Mesothelial cell of epicardium (in vitro differentiated cells): ENCODE measurements at regions not wholly inside any gene's neighbourhood (a gene's known extent, or its start where the extent isn't known, plus 50 kb on each side); places are given as distances from the start of the nearest gene placed in this dataset.

Experiments used
- DNase-seq, 2 experiments: peaks; one replicate each; pipeline ENCODE4 v3.0.0; 2021; ENCODE audit warnings: low spot score in 2 of 2; ENCODE audit not compliant: unreplicated experiment in 2 of 2
- H3K27ac Mint-ChIP-seq: 2 replicates; pipeline ENCODE4 v1.8.0; 2021; ENCODE audit warnings: mixed read lengths
- H3K27me3 Mint-ChIP-seq: 2 replicates; pipeline ENCODE4 v1.8.0; 2021; ENCODE audit warnings: low read depth, mixed read lengths
- H3K36me3 Mint-ChIP-seq: 2 replicates; pipeline ENCODE4 v1.8.0; 2021; ENCODE audit warnings: mixed read lengths
- H3K4me1 Mint-ChIP-seq: 2 replicates; pipeline ENCODE4 v1.8.0; 2021; ENCODE audit warnings: mixed read lengths
- H3K4me3 Mint-ChIP-seq: 2 replicates; pipeline ENCODE4 v1.8.0; 2021; ENCODE audit warnings: mild to moderate bottlenecking, moderate library complexity, mixed read lengths
- H3K9me3 Mint-ChIP-seq: 2 replicates; pipeline ENCODE4 v1.8.0; 2021; ENCODE audit warnings: mixed read lengths
- CTCF ChIP-seq: fragments of 200-600 bp; sonication (generic); IDR thresholded peaks from one replicate; pipeline ENCODE4 v1.5.0; 2021; ENCODE audit warnings: antibody characterized with exemption; ENCODE audit not compliant: unreplicated experiment

- no peak for TF ChIP-seq CTCF
- no peaks in the 10 kb centered on the region for H3K4me1 Mint-ChIP-seq
- H3K9me3 Mint-ChIP-seq, result no peaks in the 10 kb centered on the region
- H3K4me3 Mint-ChIP-seq, result no peak overlapping the region
- no peak for DNase-seq
- no peaks in the 10 kb centered on the region for H3K36me3 Mint-ChIP-seq
- no peak overlapping the region for H3K27ac Mint-ChIP-seq
- peaks cover 58% of the 10 kb centered on the region for H3K27me3 Mint-ChIP-seq
Measured at GRCh38 chr16:26802965-26803364, 263.8 kb upstream of the C16orf82 start.

GRCh38 chr16:26806657-26807056, 260.1 kb upstream of the C16orf82 start:
- Mint-ChIP-seq H3K27me3 (peaks cover 40% of the 10 kb centered on the region), H3K9me3 (peaks cover 4% of the 10 kb centered on the region), H3K4me1 (no peaks in the 10 kb centered on the region), H3K36me3 (no peaks in the 10 kb centered on the region), H3K27ac (no peak overlapping the region), H3K4me3 (no peak overlapping the region)
- no peak for DNase-seq
- no peak for TF ChIP-seq CTCF

GRCh38 chr16:26809461-26809860, 257.3 kb upstream of the C16orf82 start:
- no peak for TF ChIP-seq CTCF
- no peak for DNase-seq
- Mint-ChIP-seq H3K36me3 (no peaks in the 10 kb centered on the region), H3K4me1 (no peaks in the 10 kb centered on the region), H3K27me3 (peaks cover 24% of the 10 kb centered on the region), H3K27ac (no peak overlapping the region), H3K9me3 (peaks cover 4% of the 10 kb centered on the region), H3K4me3 (no peak overlapping the region)

GRCh38 chr16:26816266-26816665, 250.5 kb upstream of the C16orf82 start:
- no peak overlapping the region for H3K4me3 Mint-ChIP-seq
- no peak overlapping the region for H3K27ac Mint-ChIP-seq
- H3K4me1 Mint-ChIP-seq, result peaks cover 3% of the 10 kb centered on the region
- DNase-seq, result no peak
- H3K9me3 Mint-ChIP-seq, result no peaks in the 10 kb centered on the region
- H3K27me3 Mint-ChIP-seq, result peaks cover 39% of the 10 kb centered on the region
- H3K36me3 Mint-ChIP-seq, result no peaks in the 10 kb centered on the region
- TF ChIP-seq CTCF, result no peak

- no peak for TF ChIP-seq CTCF
- Mint-ChIP-seq H3K36me3 (no peaks in the 10 kb centered on the region), H3K4me3 (no peak overlapping the region), H3K27ac (no peak overlapping the region), H3K27me3 (peaks cover 45% of the 10 kb centered on the region), H3K4me1 (peaks cover 3% of the 10 kb centered on the region), H3K9me3 (no peaks in the 10 kb centered on the region)
- DNase-seq, result no peak
Measured at GRCh38 chr16:26816885-26817571, 249.7 kb upstream of the C16orf82 start.

GRCh38 chr16:26818393-26818792, 248.3 kb upstream of the C16orf82 start:
- Mint-ChIP-seq H3K9me3 (no peaks in the 10 kb centered on the region), H3K36me3 (no peaks in the 10 kb centered on the region), H3K27ac (no peak overlapping the region), H3K27me3 (peaks cover 56% of the 10 kb centered on the region), H3K4me1 (peaks cover 3% of the 10 kb centered on the region), H3K4me3 (no peak overlapping the region)
- DNase-seq, result no peak
- no peak for TF ChIP-seq CTCF
